ENCODE measurements at regions not wholly inside any gene's neighbourhood (a gene's known extent, or its start where the extent isn't known, plus 50 kb on each side); places are given as distances from the start of the nearest gene placed in this dataset.

DNA sequence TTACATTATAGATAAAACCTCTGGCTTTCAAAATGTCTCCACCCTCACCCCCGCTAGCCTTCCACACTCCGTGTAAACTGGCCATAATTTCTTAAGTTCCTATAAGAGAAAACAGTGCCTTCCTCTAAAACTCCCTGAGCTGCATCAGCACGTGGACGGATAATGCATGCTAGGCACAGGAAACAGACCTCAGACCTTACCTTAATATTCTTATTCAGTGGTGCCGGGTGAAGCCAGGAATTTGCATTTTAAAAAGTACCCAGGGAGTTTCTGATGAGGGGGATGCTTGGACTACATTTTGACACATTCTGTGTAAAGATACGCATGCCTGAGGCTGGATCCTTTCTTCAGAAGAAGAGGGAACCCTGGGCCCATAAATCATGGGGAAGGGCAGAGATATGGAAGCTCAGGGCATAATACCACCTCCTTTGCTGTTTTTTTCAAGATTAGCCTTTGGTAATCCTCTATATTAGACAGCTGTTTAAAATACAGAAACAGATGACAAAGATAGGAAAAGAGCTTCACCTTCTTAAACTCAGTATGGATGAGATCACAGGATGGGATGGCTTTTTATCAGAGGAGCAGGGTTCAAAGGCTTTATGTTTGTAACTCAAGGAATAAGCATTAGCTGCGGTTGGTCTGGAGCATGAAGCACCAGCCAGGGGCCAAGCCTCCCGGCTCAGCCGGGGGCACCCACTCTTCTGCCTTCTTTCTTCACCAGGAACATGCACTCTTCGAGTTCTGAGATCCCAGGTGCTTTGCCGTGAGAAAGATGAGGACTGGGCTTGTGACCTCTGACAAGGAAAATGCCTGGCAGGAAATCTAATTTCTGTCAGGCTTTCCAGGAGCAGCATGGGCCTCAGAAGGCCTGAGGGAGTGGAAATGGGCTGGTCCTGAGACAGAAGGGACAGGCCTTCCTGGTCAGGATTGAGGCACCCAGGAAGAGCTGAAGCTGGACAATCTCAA lies 218.1 kb upstream of the SOX4 start:
- no peak for DNase-seq

DNA sequence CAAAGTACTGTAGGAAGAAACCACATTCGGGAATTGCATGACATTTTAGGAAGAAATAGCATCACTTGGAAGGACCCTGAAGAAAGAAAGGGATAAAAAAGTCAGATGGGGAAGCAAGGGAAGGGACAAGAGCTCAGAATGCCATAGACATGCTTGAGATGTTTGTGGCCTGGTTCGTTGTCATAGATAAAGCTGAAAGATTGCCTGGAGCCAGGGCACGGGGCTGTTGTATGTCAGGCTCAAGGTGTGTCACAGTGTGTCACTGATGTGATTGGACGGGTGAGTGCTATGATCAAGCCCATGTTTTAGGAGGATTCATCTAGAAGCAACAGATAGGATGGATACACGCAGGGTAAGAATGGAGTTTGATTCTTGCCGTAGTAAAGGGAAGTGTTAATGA lies 216.2 kb upstream of the SOX4 start:
- DNase-seq: no peak

DNA sequence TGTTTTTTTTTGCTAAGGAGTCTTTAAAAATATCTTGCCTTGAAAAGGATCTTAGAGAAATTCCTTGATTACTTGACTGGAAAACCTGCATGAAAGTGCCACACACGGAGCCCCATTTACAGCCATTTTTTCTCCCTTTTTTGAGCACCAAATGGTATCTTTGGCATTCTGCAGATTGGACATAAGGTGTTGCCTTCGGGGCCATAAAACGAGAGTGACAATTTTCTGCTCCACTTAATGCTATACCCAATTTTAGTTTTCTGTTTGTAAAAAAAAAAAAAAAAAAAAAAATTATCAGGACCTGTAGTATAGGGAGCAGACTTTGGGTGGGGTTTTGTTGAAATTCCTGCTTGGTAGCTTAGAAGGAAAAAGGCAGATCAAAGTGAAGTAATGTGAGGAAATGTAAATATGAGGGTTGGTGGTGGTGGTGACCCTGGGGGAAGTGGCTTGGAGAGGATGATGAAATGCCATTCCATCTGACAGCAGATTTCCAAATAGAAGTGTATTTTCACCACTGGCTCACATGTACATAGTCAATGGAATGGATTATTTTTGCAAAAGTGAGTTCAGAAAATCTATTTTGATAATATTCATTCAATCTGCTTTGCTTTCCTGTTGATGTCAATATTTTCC lies 212.1 kb upstream of the SOX4 start:
- DNase-seq: no peak

DNA sequence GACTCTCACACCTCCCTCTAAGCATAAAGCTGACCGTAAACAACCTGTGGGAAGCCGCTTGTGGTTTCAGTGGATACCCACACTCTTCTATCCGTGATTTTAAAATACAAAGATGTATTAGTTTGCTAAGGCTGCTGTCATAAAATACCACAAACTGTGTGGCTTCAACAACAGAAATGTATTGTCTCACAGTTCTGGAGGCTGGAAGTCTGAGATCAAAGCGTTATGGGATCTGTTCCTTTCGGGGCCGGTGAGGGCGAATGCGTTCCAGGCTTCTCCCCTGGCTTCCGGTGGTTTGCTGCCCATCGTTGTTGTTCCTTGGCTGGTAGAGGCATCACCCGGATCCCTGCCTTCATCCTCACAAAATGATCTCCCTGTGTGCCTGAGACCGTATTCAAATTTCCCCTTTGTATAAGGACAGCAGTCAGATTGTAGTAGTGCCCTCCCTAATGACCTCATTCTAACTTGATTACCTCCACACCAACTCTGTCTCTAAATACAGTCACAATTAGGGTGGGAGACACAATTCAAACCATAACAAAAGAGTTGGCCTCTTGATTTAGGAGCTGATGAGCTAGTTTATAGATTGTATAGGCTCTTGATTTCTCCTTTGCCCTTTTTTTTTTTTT lies 210.6 kb upstream of the SOX4 start:
- no peak for DNase-seq

DNA sequence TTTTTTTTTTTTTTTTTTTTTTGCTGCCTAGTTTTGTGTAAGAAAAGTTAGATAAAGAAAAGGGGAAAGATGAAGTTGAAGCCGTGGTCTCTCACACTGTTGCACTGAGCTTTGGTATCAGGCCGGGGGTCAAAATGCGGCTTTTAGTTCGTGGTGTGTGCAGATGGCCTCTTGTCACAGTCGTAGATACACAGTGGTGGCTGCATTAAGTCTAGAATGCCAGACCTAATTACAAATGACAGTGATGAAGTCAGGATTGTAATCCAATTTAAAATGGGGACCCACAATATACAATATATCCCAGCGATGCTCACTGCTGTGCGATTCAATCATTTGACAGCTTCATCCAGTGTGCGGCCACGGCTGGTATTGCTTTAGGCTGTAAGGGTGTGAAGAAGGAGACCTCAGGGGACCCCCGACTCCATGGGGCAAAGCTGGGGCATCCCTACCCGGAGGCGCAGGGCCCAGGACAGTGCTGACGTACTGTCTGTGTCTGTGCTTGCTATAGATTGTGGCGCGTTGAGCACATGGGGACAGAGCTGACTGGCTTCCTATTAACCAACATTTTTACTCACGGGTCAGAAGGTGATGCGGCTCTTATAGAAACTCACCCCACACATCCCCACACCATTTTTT lies 210.0 kb upstream of the SOX4 start:
- DNase-seq: no peak

DNA sequence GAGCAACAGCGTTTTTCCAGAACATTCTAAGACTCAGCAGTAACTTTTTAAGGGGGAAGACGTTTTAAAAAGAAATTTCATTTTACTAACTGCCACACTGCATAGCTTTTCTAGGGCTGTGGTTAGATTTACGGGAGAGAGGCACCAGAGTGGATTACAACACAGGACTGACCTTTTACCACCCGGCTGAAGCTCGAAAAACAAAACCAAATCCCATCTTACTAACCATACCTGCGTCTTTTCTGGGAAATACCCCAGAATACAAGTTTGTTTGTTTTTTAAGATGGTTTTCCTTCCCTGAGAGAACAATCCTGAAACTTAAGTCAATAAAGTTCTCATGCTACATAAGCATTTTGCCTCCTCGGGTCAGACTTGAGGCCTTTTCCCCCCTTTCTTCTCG lies 209.3 kb upstream of the SOX4 start:
- DNase-seq: no peak

DNA sequence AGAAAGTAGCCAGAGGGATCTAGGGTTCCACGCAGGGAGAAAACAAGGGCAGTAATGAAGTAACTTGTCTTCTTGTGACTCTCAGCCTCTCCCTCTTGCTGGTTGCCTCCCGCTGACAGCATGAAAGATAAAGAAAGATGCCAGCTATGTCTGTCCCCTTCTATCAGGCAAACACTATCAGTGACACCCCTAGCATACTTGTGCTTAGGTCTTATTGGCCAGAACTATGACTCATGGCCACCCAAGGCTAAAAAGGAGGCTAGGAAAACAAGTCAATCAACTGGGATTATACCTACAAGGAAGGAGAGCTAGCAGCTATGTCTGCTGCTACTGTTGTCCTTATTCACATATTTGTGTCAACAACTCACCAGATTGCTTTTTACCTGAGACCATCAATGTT lies 206.8 kb upstream of the SOX4 start:
- DNase-seq: no peak

DNA sequence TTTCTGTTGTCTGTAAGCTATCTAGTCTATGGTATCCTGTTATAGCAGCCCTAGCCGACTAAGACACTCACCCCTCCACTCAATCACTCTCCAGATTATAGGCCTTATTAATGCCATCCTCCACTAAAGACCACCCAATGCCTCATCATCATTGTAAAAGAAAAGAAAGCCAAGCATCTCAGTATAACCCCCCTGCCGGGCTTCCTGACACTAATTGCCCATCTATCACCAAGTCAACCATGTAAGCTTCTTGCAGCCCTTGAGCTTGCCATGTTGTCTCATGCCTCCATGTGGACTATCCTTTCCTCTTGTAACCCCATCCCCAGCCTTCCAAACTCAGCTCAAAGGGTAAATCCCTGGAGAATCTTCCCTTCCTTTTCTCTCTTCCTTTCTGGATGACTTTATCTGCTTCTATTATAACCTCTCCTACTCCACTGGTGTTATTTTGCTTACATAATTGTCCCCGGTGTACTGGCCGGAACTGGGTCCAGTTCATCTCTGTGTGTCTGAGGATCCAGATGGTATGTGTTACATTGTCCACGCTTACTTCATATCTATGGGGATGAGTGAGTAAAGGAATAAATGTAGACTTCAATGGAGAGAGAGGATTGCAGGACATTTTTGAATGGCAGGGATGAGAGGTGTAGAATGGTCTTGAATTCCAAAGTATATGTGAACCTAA lies 202.9 kb upstream of the SOX4 start:
- no peak for DNase-seq

DNA sequence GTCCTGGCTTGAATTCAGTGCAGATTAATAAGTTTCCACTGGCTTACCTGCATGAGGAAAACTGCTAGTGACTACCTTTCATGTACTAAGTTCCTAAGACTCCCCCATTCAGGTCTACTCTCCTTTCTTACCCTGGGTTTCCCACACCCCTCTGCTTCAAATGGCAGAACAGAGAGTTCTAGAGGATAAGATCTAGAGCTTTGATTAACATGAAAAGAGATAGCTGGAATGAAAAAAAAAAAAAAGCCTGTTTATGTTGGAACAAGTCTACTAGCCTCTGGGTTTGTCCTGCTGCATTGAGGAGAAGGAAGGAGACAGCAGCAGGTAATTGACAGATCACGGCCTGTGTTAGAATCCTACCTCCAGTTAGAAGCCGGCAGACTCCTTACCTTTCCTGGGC lies 201.4 kb upstream of the SOX4 start:
- DNase-seq: no peak

DNA sequence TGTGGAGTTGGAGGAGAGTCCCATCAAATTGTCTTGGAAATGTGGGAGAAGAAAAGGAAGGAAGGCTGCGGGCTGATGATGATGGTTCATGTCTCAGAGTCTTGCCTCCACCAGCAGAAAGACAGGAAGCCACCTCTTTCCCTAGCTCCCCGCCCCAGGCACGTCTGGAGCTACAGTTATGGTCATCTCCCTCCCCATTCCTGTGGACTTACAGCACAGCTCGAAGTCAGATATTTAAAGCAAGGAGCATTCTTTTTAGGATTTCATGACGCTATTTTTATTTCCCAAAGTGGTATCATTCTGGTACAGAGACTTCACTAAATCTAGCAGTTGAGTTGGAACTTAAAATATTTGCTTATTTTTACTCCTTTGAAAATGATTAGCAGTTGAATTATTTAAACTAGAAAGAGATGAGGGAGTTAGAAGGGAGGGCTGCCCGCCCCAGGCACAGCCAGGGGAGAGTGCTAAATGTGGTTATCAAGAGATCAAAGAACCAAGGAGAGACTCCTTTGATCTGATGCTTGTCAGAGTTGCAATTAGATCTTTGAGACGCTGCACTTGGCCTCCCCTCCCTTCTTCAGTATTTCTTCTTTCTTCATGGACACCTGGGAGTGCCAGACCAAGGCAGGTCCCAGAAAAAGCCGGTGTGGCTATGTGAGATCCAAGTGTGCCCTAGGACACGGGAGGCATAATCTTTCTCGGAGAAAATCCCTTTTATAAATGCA lies 199.9 kb upstream of the SOX4 start:
- no peak for DNase-seq

DNA sequence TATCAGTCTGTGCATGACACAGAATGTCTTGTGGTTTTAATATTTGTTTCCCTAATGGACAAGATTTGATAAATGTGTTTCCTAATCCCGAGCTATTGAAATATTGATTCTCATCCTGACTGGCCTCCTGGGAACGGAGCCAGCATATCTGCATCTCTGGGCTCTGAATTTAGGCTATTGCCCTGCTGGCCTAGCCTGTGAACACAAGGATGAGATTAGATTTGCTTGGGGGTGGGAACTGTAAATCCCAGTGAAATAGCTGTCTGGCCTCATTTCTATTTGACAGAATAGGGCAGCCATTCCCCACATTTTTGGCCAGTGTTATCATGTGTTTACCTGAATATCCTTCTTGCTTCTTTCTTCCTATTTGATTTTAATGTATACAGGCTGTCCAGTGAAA lies 198.4 kb upstream of the SOX4 start:
- DNase-seq: no peak

DNA sequence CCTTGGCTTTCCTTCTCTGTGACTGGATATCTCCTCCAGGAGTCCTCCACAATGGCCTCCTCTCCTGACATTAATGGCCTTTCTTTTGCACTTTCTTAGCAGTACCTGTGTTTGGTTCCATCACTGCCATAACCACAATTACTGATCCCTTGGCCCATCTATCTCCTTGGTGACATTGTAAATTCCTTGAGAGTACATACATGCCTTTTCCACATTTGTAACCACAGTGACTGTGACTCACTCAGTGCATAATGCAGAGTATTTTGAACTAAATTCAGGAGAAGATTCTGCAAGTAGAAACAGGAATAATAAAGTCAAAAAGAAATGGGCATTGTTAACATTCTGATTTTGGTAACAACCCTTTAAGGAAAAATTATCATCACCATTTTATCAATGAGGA lies 197.2 kb upstream of the SOX4 start:
- no peak for DNase-seq

DNA sequence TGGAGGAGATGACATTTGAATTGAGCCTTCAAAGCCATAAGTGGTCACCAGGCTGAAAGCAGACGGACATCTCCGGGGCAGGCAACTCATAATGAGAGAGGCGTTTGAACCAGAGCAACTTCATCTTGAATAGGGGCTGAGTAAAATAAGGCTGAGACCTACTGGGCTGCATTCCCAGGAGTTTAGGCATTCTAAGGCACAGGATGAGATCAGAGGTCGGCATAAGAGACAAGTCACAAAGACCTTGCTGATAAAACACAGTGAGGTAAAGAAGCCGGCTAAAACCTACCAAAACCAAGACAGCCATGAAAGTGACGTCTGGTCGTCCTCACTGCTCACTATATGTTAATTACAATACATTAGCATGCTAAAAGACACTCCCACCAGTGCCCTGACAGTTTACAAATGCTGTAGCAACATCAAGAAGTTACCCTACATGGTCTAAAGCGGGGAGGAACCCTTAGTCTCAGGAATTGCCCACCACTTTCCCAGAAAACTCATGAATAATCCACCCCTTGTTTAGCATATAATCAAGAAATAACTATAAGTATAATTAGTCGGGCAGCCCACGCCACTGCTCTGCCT lies 194.7 kb upstream of the SOX4 start:
- no peak for DNase-seq

DNA sequence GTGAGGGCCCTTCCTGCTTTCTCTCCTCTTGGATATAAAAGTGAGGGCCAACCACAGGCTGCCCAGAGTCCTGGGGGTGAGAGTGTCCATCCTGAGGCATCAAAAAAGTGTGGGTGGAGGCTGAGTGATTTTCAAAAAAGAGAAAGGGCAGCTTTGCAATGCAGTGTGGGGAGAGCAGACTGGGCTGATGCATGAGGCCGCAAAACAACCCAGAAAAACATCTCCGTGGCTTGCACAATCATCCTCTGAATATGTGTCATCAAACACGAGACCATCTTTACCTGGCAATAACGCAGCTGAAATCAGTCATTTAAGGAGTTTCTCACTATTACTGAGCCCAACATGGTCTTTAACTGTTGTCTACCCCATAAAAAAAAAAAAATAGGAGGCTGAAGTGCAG lies 191.2 kb upstream of the SOX4 start:
- no peak for DNase-seq

DNA sequence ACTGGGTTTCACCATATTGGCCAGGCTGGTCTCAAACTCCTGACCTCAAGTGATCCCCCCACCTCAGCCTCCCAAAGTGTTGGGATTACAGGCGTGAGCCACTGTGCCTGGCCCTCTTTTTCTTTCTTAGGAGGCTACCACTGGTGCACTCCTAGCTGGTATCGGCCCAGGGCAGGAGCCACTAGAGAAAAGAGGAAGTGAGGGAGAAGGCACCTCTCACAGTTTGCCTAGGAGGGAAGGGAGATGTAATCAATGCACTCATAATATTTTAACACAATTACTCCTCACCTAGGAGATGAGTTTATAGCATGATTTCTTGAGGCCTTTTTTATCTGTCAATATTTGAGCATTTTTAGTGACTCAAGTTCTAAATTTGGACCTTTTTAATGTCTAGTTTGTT lies 189.0 kb upstream of the SOX4 start:
- no peak for DNase-seq

DNA sequence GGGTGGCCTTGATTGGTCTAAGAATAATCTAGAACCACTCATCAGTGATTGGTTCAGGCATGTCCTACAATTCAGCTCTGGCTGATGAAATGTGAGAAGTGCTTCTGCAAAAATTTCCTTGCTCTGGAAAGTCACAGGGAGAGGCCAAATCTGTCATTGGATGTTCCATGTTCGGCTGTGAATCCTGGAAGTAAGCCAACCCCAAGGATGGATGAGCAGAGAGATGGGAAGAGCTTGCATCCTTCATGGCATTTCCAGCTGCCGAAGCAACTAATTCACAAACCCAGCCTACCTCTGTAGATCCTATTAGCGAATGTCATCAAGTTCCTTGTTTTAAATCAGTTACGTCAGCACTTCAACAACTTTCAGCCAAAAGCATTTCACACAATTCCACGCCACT lies 187.2 kb upstream of the SOX4 start:
- no peak for DNase-seq

DNA sequence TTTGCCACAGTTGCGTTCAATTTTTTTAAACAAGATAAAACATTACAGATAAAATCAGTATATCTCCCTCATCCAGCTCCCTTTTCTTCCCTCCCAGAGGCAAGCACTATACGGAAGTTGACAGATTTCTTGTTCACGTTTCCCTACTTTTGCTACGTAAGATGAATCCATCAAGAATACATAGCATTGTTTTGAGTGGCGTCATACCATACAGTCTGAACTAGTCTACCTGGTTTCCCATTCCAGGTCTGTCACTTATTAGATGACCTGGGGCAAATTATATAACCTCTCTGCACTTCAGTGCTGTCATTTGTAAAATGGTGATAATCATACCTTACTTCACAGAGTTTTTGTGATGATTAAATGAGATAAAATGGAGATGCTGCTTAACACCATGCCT lies 184.3 kb upstream of the SOX4 start:
- DNase-seq: no peak

DNA sequence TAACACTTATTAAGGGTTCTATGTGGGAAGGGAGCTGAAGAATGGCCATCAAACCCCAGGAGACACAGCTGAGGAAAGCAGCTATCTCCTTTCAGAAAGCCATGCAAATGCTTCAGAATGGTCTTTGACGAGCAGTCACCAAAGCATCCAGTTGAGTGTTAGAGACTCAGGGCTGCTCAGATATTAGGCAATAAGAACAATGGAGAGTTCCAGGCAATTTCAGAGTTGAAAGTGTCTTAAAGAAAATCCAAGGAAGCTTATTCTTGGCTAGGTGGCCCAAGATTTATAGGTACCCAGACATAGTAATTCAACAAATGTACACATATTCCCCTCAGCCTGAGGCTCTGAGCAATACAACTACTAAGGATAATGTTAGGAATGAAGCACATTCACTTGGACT lies 180.1 kb upstream of the SOX4 start:
- DNase-seq: no peak

DNA sequence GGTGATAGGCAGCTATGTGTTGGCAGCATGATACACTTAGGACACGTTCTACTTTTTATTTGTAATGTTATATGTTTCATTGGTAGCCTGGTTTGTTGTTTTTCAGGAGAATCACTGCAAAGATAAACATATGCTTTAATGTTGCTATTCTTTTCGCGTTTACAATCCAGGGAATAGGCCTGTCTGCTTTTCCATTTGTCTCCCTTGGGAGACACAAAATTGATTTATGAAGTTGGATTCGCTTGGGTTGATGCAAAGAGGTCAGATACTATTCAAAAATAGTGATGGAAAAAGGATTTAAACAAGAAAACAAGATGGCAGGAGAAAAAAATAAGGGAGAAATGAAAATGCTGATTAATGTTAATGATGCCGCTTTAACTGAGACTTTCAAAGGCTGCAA lies 179.5 kb upstream of the SOX4 start:
- DNase-seq: no peak

DNA sequence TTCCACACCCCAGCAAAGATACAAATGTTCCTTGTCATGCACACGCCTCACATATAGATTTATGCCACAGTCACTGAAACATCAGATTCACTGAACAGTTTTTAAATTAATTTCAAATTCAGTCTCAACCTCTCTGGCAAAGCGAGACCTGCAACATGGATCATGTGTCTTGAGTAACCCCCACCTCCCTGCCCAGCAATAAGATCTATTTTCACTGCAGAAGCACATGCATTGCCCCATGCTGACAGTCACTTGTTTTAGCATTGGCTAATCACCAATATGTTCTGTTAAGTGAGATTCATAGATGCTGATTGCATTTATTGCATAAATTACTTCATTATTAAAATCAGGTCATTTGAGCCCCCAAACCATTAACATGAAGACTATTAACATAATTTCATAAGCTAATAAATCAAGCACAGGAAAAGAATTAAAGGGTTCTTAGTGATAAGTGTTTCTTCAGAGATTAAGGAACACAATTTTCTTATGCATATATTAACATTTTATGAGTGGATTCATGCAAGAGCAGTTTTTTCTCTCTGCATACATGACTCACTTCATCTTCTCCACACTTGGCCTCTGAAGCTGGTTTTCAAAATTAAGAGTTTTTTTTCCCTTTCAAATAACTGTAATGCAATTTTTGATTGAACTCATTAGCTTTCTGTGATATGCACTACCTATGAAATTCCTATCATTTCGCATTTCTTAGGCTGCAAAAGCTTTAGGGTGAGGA lies 173.2 kb upstream of the SOX4 start:
- no peak for DNase-seq

Measured in anterior cingulate cortex (tissue), 58 donors.